Astrocyte of the hippocampus (primary cell): ENCODE measurements at regions not wholly inside any gene's neighbourhood (a gene's known extent, or its start where the extent isn't known, plus 50 kb on each side); places are given as distances from the start of the nearest gene placed in this dataset.
"Not testable (repeated sequence)": the region's sequence is repeated elsewhere in the genome, so short reads cannot be mapped to it uniquely, and the experiment has no call there.

Experiments used
- DNase-seq: peaks from one replicate; pipeline ENCODE4 v3.0.0; 2011; ENCODE audit warnings: low read depth, low spot score

- no peak for DNase-seq
These were observed 244.0 kb upstream of the SFRP2 start for GRCh38 chr4:154032914-154033313.

- DNase-seq: no peak
These were observed 241.9 kb upstream of the SFRP2 start for GRCh38 chr4:154030746-154031145.

- DNase-seq: no peak
These were observed 241.3 kb upstream of the SFRP2 start for GRCh38 chr4:154030152-154030551.

- DNase-seq: no peak
These were observed 240.3 kb upstream of the SFRP2 start for GRCh38 chr4:154029171-154029570.

GRCh38 chr4:154025110-154025509, 236.2 kb upstream of the SFRP2 start:
- no peak for DNase-seq

- DNase-seq: no peak
These were observed 235.3 kb upstream of the SFRP2 start for GRCh38 chr4:154024097-154024694.

- not testable (repeated sequence) for DNase-seq
These were observed 234.8 kb upstream of the SFRP2 start for GRCh38 chr4:154023671-154024070.

GRCh38 chr4:154019811-154020210, 230.9 kb upstream of the SFRP2 start:
- DNase-seq: no peak

- peak; percentile 32 for DNase-seq
These were observed 229.8 kb upstream of the SFRP2 start for GRCh38 chr4:154018659-154019058.

- no peak for DNase-seq
These were observed 226.7 kb upstream of the SFRP2 start for GRCh38 chr4:154015578-154015977.

GRCh38 chr4:154014407-154015321, 225.8 kb upstream of the SFRP2 start:
- peak; percentile 48 for DNase-seq

GRCh38 chr4:154013576-154013975, 224.7 kb upstream of the SFRP2 start:
- no peak for DNase-seq

GRCh38 chr4:154010371-154010770, 221.5 kb upstream of the SFRP2 start:
- no peak for DNase-seq

- no peak for DNase-seq
These were observed 220.9 kb upstream of the SFRP2 start for GRCh38 chr4:154009788-154010187.

GRCh38 chr4:154009191-154009590, 220.3 kb upstream of the SFRP2 start:
- no peak for DNase-seq

GRCh38 chr4:154005171-154005520, 216.3 kb upstream of the SFRP2 start:
- DNase-seq: no peak

GRCh38 chr4:154004507-154005170, 215.8 kb upstream of the SFRP2 start:
- peak; percentile 88 for DNase-seq

GRCh38 chr4:154004016-154004415, 215.1 kb upstream of the SFRP2 start:
- peak; percentile 84 for DNase-seq

- no peak for DNase-seq
These were observed 214.5 kb upstream of the SFRP2 start for GRCh38 chr4:154003378-154003777.

- no peak for DNase-seq
These were observed 212.3 kb upstream of the SFRP2 start for GRCh38 chr4:154001193-154001592.

GRCh38 chr4:153997516-153997915, 208.6 kb upstream of the SFRP2 start:
- no peak for DNase-seq

GRCh38 chr4:153989505-153989904, 200.6 kb upstream of the SFRP2 start:
- DNase-seq: no peak
